ENCODE measurements at regions not wholly inside any gene's neighbourhood (a gene's known extent, or its start where the extent isn't known, plus 50 kb on each side); places are given as distances from the start of the nearest gene placed in this dataset.

DNA sequence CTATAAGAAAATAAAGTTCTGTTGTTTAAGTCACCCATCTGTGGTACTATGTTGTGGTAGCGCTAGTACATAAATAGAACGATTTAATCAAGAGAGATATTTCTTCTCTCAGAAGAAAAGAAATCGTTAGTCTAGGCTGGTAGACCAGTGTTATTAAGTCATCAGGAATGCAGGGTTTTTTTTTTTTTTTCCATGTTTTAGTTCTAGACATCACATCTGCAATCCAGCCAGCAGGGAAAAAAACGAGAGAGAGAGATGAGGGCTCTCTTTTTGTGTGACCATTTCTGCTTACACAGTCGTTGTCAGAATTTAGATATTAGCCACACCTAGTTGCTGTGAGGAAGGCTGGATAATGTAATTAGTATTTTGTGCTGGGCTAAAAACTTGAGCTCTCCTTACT is 417.4 kb downstream of the TMA16 start:
- no peak overlapping the region for H3K27ac ChIP-seq (ENCODE audit: extremely low read depth, low read depth, low read length)
- H3K36me3 ChIP-seq (ENCODE audit: control insufficient read depth in 2 of 2, insufficient read depth in 1 of 2, low read length in 2 of 2), result no peaks in the 10 kb centered on the region
- no peaks in the 10 kb centered on the region for H3K4me1 ChIP-seq (ENCODE audit: control insufficient read depth, insufficient read depth, low read length)
- POLR2A ChIA-PET, result no interaction called here
- CTCF ChIA-PET, result no interaction called here
- no peak overlapping the region for H3K4me3 ChIP-seq (ENCODE audit: low read depth, low read length)
- TF ChIP-seq, protein P1, sequence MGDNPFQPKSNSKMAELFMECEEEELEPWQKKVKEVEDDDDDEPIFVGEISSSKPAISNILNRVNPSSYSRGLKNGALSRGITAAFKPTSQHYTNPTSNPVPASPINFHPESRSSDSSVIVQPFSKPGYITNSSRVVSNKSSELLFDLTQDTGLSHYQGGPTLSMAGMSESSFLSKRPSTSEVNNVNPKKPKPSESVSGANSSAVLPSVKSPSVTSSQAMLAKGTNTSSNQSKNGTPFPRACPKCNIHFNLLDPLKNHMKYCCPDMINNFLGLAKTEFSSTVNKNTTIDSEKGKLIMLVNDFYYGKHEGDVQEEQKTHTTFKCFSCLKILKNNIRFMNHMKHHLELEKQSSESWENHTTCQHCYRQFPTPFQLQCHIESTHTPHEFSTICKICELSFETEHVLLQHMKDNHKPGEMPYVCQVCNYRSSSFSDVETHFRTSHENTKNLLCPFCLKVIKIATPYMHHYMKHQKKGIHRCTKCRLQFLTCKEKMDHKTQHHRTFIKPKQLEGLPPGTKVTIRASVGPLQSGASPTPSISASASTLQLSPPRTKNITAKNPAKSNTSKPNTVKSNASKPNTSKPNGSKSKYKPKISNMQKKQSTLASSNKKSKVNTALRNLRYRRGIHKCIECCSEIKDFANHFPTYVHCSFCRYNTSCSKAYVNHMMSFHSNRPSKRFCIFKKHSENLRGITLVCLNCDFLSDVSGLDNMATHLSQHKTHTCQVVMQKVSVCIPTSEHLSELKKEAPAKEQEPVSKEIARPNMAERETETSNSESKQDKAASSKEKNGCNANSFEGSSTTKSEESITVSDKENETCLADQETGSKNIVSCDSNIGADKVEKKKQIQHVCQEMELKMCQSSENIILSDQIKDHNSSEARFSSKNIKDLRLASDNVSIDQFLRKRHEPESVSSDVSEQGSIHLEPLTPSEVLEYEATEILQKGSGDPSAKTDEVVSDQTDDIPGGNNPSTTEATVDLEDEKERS (tag by site-specific recombination; IDR thresholded peaks at IDR 0.05), result no peak
- TF ChIP-seq SETDB1 (IDR thresholded peaks at IDR 0.05; ENCODE audit: insufficient read length, low read length) (no peak), BCL11A (tag by site-specific recombination; IDR thresholded peaks at IDR 0.05; ENCODE audit: low read depth) (no peak)
- TF ChIP-seq, protein P2, sequence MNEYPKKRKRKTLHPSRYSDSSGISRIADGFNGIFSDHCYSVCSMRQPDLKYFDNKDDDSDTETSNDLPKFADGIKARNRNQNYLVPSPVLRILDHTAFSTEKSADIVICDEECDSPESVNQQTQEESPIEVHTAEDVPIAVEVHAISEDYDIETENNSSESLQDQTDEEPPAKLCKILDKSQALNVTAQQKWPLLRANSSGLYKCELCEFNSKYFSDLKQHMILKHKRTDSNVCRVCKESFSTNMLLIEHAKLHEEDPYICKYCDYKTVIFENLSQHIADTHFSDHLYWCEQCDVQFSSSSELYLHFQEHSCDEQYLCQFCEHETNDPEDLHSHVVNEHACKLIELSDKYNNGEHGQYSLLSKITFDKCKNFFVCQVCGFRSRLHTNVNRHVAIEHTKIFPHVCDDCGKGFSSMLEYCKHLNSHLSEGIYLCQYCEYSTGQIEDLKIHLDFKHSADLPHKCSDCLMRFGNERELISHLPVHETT (tag by site-specific recombination; IDR thresholded peaks at IDR 0.05), result no peak
- no peaks in the 10 kb centered on the region for H3K9me3 ChIP-seq (ENCODE audit: control insufficient read depth, insufficient read depth, low read depth, low read length)

DNA sequence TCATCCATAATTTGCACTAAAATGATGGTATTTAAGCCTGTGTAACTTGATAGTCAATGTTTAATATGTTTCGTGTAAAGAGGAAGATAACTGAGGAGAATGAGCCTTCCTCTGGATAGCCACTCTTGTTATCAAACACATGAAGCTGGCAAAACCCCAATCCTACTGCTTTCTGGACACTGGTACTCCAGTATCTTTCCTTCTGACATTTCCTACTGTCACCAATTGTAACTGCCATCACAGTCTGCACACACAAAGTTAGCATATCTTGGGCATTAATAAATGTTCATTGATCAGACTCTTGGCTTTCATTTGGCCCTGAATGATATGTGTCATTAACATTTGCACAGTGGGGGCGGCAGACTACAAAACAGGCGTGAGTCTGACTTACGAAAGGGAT is 419.1 kb downstream of the TMA16 start:
- Histone ChIP-seq H3K27ac (ENCODE audit: extremely low read depth, low read depth, low read length) (no peak overlapping the region), H3K36me3 (ENCODE audit: control insufficient read depth in 2 of 2, insufficient read depth in 1 of 2, low read length in 2 of 2) (no peaks in the 10 kb centered on the region), H3K9me3 (ENCODE audit: control insufficient read depth, insufficient read depth, low read depth, low read length) (no peaks in the 10 kb centered on the region), H3K4me3 (ENCODE audit: low read depth, low read length) (no peak overlapping the region), H3K4me1 (ENCODE audit: control insufficient read depth, insufficient read depth, low read length) (no peaks in the 10 kb centered on the region)
- POLR2A ChIA-PET, result no interaction called here
- CTCF ChIA-PET, result no interaction called here
- TF ChIP-seq TRIM28 (IDR thresholded peaks at IDR 0.05; ENCODE audit: borderline replicate concordance, low read length), result no peak
- TF ChIP-seq ZNF404 (tag by site-specific recombination; IDR thresholded peaks at IDR 0.05), result no peak
- TF ChIP-seq, protein P3, sequence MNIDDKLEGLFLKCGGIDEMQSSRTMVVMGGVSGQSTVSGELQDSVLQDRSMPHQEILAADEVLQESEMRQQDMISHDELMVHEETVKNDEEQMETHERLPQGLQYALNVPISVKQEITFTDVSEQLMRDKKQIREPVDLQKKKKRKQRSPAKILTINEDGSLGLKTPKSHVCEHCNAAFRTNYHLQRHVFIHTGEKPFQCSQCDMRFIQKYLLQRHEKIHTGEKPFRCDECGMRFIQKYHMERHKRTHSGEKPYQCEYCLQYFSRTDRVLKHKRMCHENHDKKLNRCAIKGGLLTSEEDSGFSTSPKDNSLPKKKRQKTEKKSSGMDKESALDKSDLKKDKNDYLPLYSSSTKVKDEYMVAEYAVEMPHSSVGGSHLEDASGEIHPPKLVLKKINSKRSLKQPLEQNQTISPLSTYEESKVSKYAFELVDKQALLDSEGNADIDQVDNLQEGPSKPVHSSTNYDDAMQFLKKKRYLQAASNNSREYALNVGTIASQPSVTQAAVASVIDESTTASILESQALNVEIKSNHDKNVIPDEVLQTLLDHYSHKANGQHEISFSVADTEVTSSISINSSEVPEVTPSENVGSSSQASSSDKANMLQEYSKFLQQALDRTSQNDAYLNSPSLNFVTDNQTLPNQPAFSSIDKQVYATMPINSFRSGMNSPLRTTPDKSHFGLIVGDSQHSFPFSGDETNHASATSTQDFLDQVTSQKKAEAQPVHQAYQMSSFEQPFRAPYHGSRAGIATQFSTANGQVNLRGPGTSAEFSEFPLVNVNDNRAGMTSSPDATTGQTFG (tag by site-specific recombination; IDR thresholded peaks at IDR 0.05; ENCODE audit: borderline replicate concordance), result no peak
- TF ChIP-seq, protein P4, sequence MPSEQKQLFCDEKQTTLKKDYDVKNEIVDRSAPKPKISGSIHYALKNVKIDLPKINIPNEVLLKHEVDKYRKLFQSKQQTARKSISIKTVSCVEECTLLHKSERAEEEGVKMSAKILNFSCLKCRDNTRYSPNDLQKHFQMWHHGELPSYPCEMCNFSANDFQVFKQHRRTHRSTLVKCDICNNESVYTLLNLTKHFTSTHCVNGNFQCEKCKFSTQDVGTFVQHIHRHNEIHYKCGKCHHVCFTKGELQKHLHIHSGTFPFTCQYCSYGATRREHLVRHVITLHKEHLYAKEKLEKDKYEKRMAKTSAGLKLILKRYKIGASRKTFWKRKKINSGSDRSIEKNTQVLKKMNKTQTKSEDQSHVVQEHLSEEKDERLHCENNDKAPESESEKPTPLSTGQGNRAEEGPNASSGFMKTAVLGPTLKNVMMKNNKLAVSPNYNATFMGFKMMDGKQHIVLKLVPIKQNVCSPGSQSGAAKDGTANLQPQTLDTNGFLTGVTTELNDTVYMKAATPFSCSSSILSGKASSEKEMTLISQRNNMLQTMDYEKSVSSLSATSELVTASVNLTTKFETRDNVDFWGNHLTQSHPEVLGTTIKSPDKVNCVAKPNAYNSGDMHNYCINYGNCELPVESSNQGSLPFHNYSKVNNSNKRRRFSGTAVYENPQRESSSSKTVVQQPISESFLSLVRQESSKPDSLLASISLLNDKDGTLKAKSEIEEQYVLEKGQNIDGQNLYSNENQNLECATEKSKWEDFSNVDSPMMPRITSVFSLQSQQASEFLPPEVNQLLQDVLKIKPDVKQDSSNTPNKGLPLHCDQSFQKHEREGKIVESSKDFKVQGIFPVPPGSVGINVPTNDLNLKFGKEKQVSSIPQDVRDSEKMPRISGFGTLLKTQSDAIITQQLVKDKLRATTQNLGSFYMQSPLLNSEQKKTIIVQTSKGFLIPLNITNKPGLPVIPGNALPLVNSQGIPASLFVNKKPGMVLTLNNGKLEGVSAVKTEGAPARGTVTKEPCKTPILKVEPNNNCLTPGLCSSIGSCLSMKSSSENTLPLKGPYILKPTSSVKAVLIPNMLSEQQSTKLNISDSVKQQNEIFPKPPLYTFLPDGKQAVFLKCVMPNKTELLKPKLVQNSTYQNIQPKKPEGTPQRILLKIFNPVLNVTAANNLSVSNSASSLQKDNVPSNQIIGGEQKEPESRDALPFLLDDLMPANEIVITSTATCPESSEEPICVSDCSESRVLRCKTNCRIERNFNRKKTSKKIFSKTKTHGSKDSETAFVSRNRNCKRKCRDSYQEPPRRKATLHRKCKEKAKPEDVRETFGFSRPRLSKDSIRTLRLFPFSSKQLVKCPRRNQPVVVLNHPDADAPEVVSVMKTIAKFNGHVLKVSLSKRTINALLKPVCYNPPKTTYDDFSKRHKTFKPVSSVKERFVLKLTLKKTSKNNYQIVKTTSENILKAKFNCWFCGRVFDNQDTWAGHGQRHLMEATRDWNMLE (tag by site-specific recombination; conservative IDR thresholded peaks at IDR 0.05; ENCODE audit: low read depth), result no peak
- TF ChIP-seq ZNF23 (tag by site-specific recombination; IDR thresholded peaks at IDR 0.05; ENCODE audit: borderline replicate concordance), result no peak
- TF ChIP-seq, protein P5, sequence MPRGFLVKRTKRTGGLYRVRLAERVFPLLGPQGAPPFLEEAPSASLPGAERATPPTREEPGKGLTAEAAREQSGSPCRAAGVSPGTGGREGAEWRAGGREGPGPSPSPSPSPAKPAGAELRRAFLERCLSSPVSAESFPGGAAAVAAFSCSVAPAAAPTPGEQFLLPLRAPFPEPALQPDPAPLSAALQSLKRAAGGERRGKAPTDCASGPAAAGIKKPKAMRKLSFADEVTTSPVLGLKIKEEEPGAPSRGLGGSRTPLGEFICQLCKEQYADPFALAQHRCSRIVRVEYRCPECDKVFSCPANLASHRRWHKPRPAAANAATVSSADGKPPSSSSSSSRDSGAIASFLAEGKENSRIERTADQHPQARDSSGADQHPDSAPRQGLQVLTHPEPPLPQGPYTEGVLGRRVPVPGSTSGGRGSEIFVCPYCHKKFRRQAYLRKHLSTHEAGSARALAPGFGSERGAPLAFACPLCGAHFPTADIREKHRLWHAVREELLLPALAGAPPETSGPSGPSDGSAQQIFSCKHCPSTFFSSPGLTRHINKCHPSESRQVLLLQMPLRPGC (tag by site-specific recombination; IDR thresholded peaks at IDR 0.05), result no peak
- no peak for TF ChIP-seq MYNN (tag by site-specific recombination; IDR thresholded peaks at IDR 0.05; ENCODE audit: borderline replicate concordance)
- TF ChIP-seq IKZF3 (tag by site-specific recombination; IDR thresholded peaks at IDR 0.05), result no peak
- TF ChIP-seq KLF10 (tag by site-specific recombination; IDR thresholded peaks at IDR 0.05), result no peak
- TF ChIP-seq KLF8 (tag by site-specific recombination; IDR thresholded peaks at IDR 0.05), result no peak
- TF ChIP-seq, protein P6, sequence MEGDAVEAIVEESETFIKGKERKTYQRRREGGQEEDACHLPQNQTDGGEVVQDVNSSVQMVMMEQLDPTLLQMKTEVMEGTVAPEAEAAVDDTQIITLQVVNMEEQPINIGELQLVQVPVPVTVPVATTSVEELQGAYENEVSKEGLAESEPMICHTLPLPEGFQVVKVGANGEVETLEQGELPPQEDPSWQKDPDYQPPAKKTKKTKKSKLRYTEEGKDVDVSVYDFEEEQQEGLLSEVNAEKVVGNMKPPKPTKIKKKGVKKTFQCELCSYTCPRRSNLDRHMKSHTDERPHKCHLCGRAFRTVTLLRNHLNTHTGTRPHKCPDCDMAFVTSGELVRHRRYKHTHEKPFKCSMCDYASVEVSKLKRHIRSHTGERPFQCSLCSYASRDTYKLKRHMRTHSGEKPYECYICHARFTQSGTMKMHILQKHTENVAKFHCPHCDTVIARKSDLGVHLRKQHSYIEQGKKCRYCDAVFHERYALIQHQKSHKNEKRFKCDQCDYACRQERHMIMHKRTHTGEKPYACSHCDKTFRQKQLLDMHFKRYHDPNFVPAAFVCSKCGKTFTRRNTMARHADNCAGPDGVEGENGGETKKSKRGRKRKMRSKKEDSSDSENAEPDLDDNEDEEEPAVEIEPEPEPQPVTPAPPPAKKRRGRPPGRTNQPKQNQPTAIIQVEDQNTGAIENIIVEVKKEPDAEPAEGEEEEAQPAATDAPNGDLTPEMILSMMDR (tag by site-specific recombination; IDR thresholded peaks at IDR 0.05), result no peak
- TF ChIP-seq ZNF391 (tag by site-specific recombination; IDR thresholded peaks at IDR 0.05; ENCODE audit: borderline replicate concordance, low read depth), result no peak
- TF ChIP-seq, protein P7, sequence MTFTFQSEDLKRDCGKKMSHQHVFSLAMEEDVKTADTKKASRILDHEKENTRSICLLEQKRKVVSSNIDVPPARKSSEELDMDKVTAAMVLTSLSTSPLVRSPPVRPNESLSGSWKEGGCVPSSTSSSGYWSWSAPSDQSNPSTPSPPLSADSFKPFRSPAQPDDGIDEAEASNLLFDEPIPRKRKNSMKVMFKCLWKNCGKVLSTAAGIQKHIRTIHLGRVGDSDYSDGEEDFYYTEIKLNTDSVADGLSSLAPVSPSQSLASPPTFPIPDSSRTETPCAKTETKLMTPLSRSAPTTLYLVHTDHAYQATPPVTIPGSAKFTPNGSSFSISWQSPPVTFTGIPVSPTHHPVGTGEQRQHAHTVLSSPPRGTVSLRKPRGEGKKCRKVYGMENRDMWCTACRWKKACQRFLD (tag by site-specific recombination; IDR thresholded peaks at IDR 0.05), result no peak
- TF ChIP-seq ZNF416 (tag by site-specific recombination; IDR thresholded peaks at IDR 0.05), result no peak
